ENCODE measurements at regions not wholly inside any gene's neighbourhood (a gene's known extent, or its start where the extent isn't known, plus 50 kb on each side); places are given as distances from the start of the nearest gene placed in this dataset.
A peak's percentile ranks its signal among the peaks of the same experiment; 100 is the strongest.

GRCh38 chr7:17646253-17646956, 293.9 kb downstream of the SNX13 start:
- peak; percentile 71 for TF ChIP-seq CTCF (IDR thresholded peaks at IDR 0.05)
- no peaks in the 10 kb centered on the region for H3K27me3 Mint-ChIP-seq (ENCODE audit: unreplicated experiment)
- H3K9me3 Mint-ChIP-seq (ENCODE audit: unreplicated experiment): peaks cover 10% of the 10 kb centered on the region
- no peak for DNase-seq (ENCODE audit: extremely low spot score, unreplicated experiment)
- H3K4me3 Mint-ChIP-seq (ENCODE audit: unreplicated experiment): no peak overlapping the region
- peak overlapping the region; percentile 57 for H3K27ac Mint-ChIP-seq (ENCODE audit: unreplicated experiment)
- H3K36me3 Mint-ChIP-seq (ENCODE audit: unreplicated experiment): peaks cover 12% of the 10 kb centered on the region
- H3K4me1 Mint-ChIP-seq (ENCODE audit: unreplicated experiment): peaks cover 52% of the 10 kb centered on the region

GRCh38 chr7:17651341-17651740, 289.0 kb downstream of the SNX13 start:
- H3K4me1 Mint-ChIP-seq (ENCODE audit: unreplicated experiment): peaks cover 78% of the 10 kb centered on the region
- H3K4me3 Mint-ChIP-seq (ENCODE audit: unreplicated experiment): no peak overlapping the region
- DNase-seq (ENCODE audit: extremely low spot score, unreplicated experiment): no peak
- no peak for TF ChIP-seq CTCF (IDR thresholded peaks at IDR 0.05)
- no peaks in the 10 kb centered on the region for H3K9me3 Mint-ChIP-seq (ENCODE audit: unreplicated experiment)
- H3K27ac Mint-ChIP-seq (ENCODE audit: unreplicated experiment): peak overlapping the region; percentile 91
- no peaks in the 10 kb centered on the region for H3K27me3 Mint-ChIP-seq (ENCODE audit: unreplicated experiment)
- H3K36me3 Mint-ChIP-seq (ENCODE audit: unreplicated experiment): no peaks in the 10 kb centered on the region

- H3K9me3 Mint-ChIP-seq (ENCODE audit: unreplicated experiment): peaks cover 1% of the 10 kb centered on the region
- H3K27me3 Mint-ChIP-seq (ENCODE audit: unreplicated experiment): no peaks in the 10 kb centered on the region
- DNase-seq (ENCODE audit: extremely low spot score, unreplicated experiment): no peak
- H3K27ac Mint-ChIP-seq (ENCODE audit: unreplicated experiment): peak overlapping the region; percentile 91
- H3K36me3 Mint-ChIP-seq (ENCODE audit: unreplicated experiment): no peaks in the 10 kb centered on the region
- TF ChIP-seq CTCF (IDR thresholded peaks at IDR 0.05): peak; percentile 48
- peaks cover 76% of the 10 kb centered on the region for H3K4me1 Mint-ChIP-seq (ENCODE audit: unreplicated experiment)
- no peak overlapping the region for H3K4me3 Mint-ChIP-seq (ENCODE audit: unreplicated experiment)
These were observed 288.4 kb downstream of the SNX13 start for GRCh38 chr7:17651863-17652385.

- H3K27me3 Mint-ChIP-seq (ENCODE audit: unreplicated experiment): no peaks in the 10 kb centered on the region
- no peaks in the 10 kb centered on the region for H3K36me3 Mint-ChIP-seq (ENCODE audit: unreplicated experiment)
- DNase-seq (ENCODE audit: extremely low spot score, unreplicated experiment): no peak
- H3K27ac Mint-ChIP-seq (ENCODE audit: unreplicated experiment): peak overlapping the region; percentile 88
- H3K9me3 Mint-ChIP-seq (ENCODE audit: unreplicated experiment): peaks cover 16% of the 10 kb centered on the region
- H3K4me1 Mint-ChIP-seq (ENCODE audit: unreplicated experiment): peaks cover 62% of the 10 kb centered on the region
- peak overlapping the region; percentile 18 for H3K4me3 Mint-ChIP-seq (ENCODE audit: unreplicated experiment)
- no peak for TF ChIP-seq CTCF (IDR thresholded peaks at IDR 0.05)
These were observed 285.4 kb downstream of the SNX13 start for GRCh38 chr7:17654940-17655339.

GRCh38 chr7:17659126-17659525, 281.2 kb downstream of the SNX13 start:
- H3K4me3 Mint-ChIP-seq (ENCODE audit: unreplicated experiment): no peak overlapping the region

More at GRCh38 chr7:17659126-17659525, 281.2 kb downstream of the SNX13 start:
- Mint-ChIP-seq H3K9me3 (ENCODE audit: unreplicated experiment) (peaks cover 16% of the 10 kb centered on the region), H3K4me1 (ENCODE audit: unreplicated experiment) (peaks cover 52% of the 10 kb centered on the region), H3K36me3 (ENCODE audit: unreplicated experiment) (no peaks in the 10 kb centered on the region), H3K27me3 (ENCODE audit: unreplicated experiment) (no peaks in the 10 kb centered on the region), H3K27ac (ENCODE audit: unreplicated experiment) (no peak overlapping the region)
- TF ChIP-seq CTCF (IDR thresholded peaks at IDR 0.05): no peak
- no peak for DNase-seq (ENCODE audit: extremely low spot score, unreplicated experiment)
